Endothelial cell of umbilical vein (primary cell): ENCODE measurements at regions not wholly inside any gene's neighbourhood (a gene's known extent, or its start where the extent isn't known, plus 50 kb on each side); places are given as distances from the start of the nearest gene placed in this dataset.

Source experiments
- BruUV-seq: library from RNA; stranded (reverse); fragments of 400-500 nt; replicated peaks from 2 replicates; lab custom pipeline; 2021; lab: Mats Ljungman, UMichigan
- CTCF ChIA-PET: fragments of 300-600, 350-600 bp; sonication (Branson Sonifier 250); formaldehyde crosslinking; loops from one replicate; lab custom pipeline; 2021; ENCODE audit warnings: antibody characterized with exemption, inconsistent platforms; lab: Charles Lee
- POLR2A ChIA-PET: fragments of 300-600, 350-600 bp; sonication (Branson Sonifier 250); formaldehyde crosslinking; loops from one replicate; lab custom pipeline; 2021; ENCODE audit warnings: antibody characterized with exemption, inconsistent platforms; lab: Charles Lee
- DNase-seq: peaks from one replicate; pipeline ENCODE4 v3.0.0-alpha.2; 2011; ENCODE audit warnings: low read depth, low spot score
- FAIRE-seq: peaks from 2 replicates; lab custom pipeline; 2011; peaks lifted over from hg19 to GRCh38; lab: Jason Lieb, UNC
- H2AFZ ChIP-seq: 2 replicates; pipeline ENCODE4 v1.6.0; 2012; ENCODE audit warnings: low read depth, low read length, control low read depth, inconsistent platforms
- H3K27ac ChIP-seq: 2 replicates; pipeline ENCODE4 v1.5.1; 2011; ENCODE audit warnings: low read depth, mild to moderate bottlenecking, control low read depth, low read length, moderate library complexity; ENCODE audit not compliant: insufficient read depth
- H3K27me3 ChIP-seq, 2 experiments: 2 replicates each; pipeline versions ENCODE4 v1.6.0 to v1.6.1; 2011; ENCODE audit warnings: low read length in 2 of 2, mixed read lengths in 1 of 2; ENCODE audit not compliant: control insufficient read depth in 2 of 2, insufficient read depth in 2 of 2
- H3K36me3 ChIP-seq, 2 experiments: 2 replicates in 1 of 2; 3 replicates in 1 of 2; pipeline ENCODE4 v1.5.1; 2011; ENCODE audit warnings: low read length in 2 of 2, mild to moderate bottlenecking in 1 of 2, moderate library complexity in 1 of 2; ENCODE audit not compliant: control insufficient read depth in 2 of 2, insufficient read depth in 2 of 2; ENCODE audit errors: extremely low read depth in 1 of 2
- H3K4me1 ChIP-seq: 3 replicates; pipeline ENCODE4 v1.5.1; 2011; ENCODE audit warnings: mild to moderate bottlenecking, low read length; ENCODE audit not compliant: control insufficient read depth, insufficient read depth; ENCODE audit errors: extremely low read depth
- H3K4me2 ChIP-seq: 2 replicates; pipeline ENCODE4 v1.6.1; 2011; ENCODE audit warnings: low read length, control low read depth, mixed read lengths; ENCODE audit not compliant: insufficient read depth
- H3K4me3 ChIP-seq, 3 experiments: fragments of 200-600 bp in 1 of 3; sonication (generic), shearing (Covaris generic) in 1 of 3; replicated peaks in 1 of 3; 2 replicates each; pipeline ENCODE4 v1.5.1; 2011 to 2016; ENCODE audit warnings: control low read depth in 3 of 3, low read length in 3 of 3, mild to moderate bottlenecking in 2 of 3, inconsistent platforms in 1 of 3, low read depth in 1 of 3, moderate library complexity in 1 of 3; ENCODE audit not compliant: insufficient read depth in 1 of 3
- H3K79me2 ChIP-seq: 2 replicates; pipeline ENCODE4 v1.6.0; 2012; ENCODE audit warnings: low read length, inconsistent platforms; ENCODE audit not compliant: control insufficient read depth, insufficient read depth
- H3K9ac ChIP-seq: replicated peaks from 2 replicates; pipeline ENCODE3; 2011; ENCODE audit warnings: low read length, control low read depth; ENCODE audit not compliant: insufficient read depth; ENCODE audit errors: extremely low read depth
- H3K9me1 ChIP-seq: replicated peaks from 3 replicates; pipeline ENCODE4 v1.6.0; 2011; ENCODE audit warnings: mild to moderate bottlenecking, low read length; ENCODE audit not compliant: control insufficient read depth, insufficient read depth; ENCODE audit errors: extremely low read depth
- H3K9me3 ChIP-seq: replicated peaks from 2 replicates; pipeline ENCODE4 v1.5.1; 2012; ENCODE audit warnings: low read length, inconsistent platforms; ENCODE audit not compliant: control insufficient read depth, insufficient read depth
- H4K20me1 ChIP-seq: replicated peaks from 2 replicates; pipeline ENCODE3; 2011; ENCODE audit warnings: mild to moderate bottlenecking, low read length; ENCODE audit not compliant: control insufficient read depth, insufficient read depth; ENCODE audit errors: extremely low read depth
- EZH2 ChIP-seq: IDR thresholded peaks from 2 replicates; pipeline ENCODE4 v1.6.1; 2012; ENCODE audit warnings: borderline replicate concordance, low read depth, mild to moderate bottlenecking, moderate library complexity, low read length, inconsistent platforms; ENCODE audit not compliant: severe bottlenecking
- FOS ChIP-seq: IDR thresholded peaks from 2 replicates; pipeline ENCODE4 v1.6.1; 2011; ENCODE audit warnings: mild to moderate bottlenecking, low read length, moderate library complexity, borderline replicate concordance; ENCODE audit not compliant: insufficient read depth
- GATA2 ChIP-seq: IDR thresholded peaks from 2 replicates; pipeline ENCODE4 v1.7.0; 2011; ENCODE audit warnings: low read depth, mild to moderate bottlenecking, moderate library complexity, mixed read lengths, low read length; ENCODE audit not compliant: insufficient read length, insufficient read depth
- MAX ChIP-seq: IDR thresholded peaks from 2 replicates; pipeline ENCODE4 v1.6.1; 2011; ENCODE audit not compliant: insufficient read depth, insufficient read length
- MYC ChIP-seq: IDR thresholded peaks from one replicate; pipeline ENCODE4 v1.6.1; 2011; ENCODE audit warnings: mild to moderate bottlenecking, low read depth, low read length
- POLR2A ChIP-seq: IDR thresholded peaks from 2 replicates; pipeline ENCODE4 v1.6.1; 2012; ENCODE audit warnings: low read depth, mild to moderate bottlenecking, control low read depth, low read length
- POLR2AphosphoS5 ChIP-seq: IDR thresholded peaks from 2 replicates; pipeline ENCODE4 v1.6.1; 2012; ENCODE audit warnings: low read depth, mild to moderate bottlenecking, control low read depth, low read length, moderate library complexity; ENCODE audit not compliant: insufficient read depth
- dilution Hi-C: fragments of 300-500 bp; cut with MboI; formaldehyde crosslinking; loops from one replicate; pipeline ENCODE4 v1.15.0; 2019; ENCODE audit warnings: low sequenced_read_pairs; ENCODE audit not compliant: extremely low pct_ligation_motif_present
- intact Hi-C: fragments of 100-400 bp; cut with micrococcal nuclease; formaldehyde crosslinking; loops from one replicate; pipeline ENCODE4 v1.10.0; 2022
- TF ChIP-seq, protein P1 (sequence below), 2 donors: IDR thresholded peaks; 1 replicate in 1 of 2; 2 replicates in 1 of 2; pipeline ENCODE4 v1.5.1; 2011; ENCODE audit warnings: low read length in 2 of 2, mild to moderate bottlenecking in 2 of 2, moderate library complexity in 2 of 2, control low read depth in 1 of 2, inconsistent platforms in 1 of 2, low read depth in 1 of 2; ENCODE audit not compliant: insufficient read depth in 1 of 2; ENCODE audit errors: extremely low read depth in 1 of 2

- CTCF ChIA-PET = no interaction called here
- TF ChIP-seq POLR2AphosphoS5 (no peak), FOS (no peak), EZH2 (no peak), MYC (no peak), GATA2 (no peak), MAX (no peak), POLR2A (no peak)
- TF ChIP-seq, protein P1, sequence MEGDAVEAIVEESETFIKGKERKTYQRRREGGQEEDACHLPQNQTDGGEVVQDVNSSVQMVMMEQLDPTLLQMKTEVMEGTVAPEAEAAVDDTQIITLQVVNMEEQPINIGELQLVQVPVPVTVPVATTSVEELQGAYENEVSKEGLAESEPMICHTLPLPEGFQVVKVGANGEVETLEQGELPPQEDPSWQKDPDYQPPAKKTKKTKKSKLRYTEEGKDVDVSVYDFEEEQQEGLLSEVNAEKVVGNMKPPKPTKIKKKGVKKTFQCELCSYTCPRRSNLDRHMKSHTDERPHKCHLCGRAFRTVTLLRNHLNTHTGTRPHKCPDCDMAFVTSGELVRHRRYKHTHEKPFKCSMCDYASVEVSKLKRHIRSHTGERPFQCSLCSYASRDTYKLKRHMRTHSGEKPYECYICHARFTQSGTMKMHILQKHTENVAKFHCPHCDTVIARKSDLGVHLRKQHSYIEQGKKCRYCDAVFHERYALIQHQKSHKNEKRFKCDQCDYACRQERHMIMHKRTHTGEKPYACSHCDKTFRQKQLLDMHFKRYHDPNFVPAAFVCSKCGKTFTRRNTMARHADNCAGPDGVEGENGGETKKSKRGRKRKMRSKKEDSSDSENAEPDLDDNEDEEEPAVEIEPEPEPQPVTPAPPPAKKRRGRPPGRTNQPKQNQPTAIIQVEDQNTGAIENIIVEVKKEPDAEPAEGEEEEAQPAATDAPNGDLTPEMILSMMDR (IDR thresholded peaks at IDR 0.05; ENCODE audit: extremely low read depth in 1 of 2, insufficient read depth in 1 of 2, low read depth in 1 of 2, low read length in 2 of 2) = no peak
- DNase-seq (no peak), FAIRE-seq (no peak)
- Histone ChIP-seq H3K79me2 (no peaks in the 10 kb centered on the region), H3K4me3 (no peak overlapping the region), H3K9me1 (no peaks in the 10 kb centered on the region), H3K27ac (no peak overlapping the region), H3K36me3 (no peaks in the 10 kb centered on the region), H4K20me1 (no peaks in the 10 kb centered on the region), H3K9ac (no peak overlapping the region), H3K27me3 (no peaks in the 10 kb centered on the region), H3K9me3 (no peaks in the 10 kb centered on the region), H3K4me1 (no peaks in the 10 kb centered on the region), H2AFZ (no peak overlapping the region), H3K4me2 (no peak overlapping the region)
- dilution Hi-C loops = no loop called here
- BruUV-seq = no TSS peak
- POLR2A ChIA-PET = no interaction called here
- intact Hi-C loops = no loop called here
Measured at GRCh38 chr6:147752689-147753403, 244.4 kb downstream of the SAMD5 start.
